Transverse colon (tissue), 4 donors: ENCODE measurements at regions not wholly inside any gene's neighbourhood (a gene's known extent, or its start where the extent isn't known, plus 50 kb on each side); places are given as distances from the start of the nearest gene placed in this dataset.
"Not testable (repeated sequence)": the region's sequence is repeated elsewhere in the genome, so short reads cannot be mapped to it uniquely, and the experiment has no call there.

Experiments used
- DNase-seq: peaks from one replicate; pipeline ENCODE4 v3.0.0-alpha.2; 2019
- H3K27ac ChIP-seq, 4 donors: fragments of 200-600 bp; sonication (generic); 2 replicates each; pipeline ENCODE4 v1.5.1; 2016 to 2018; ENCODE audit warnings: inconsistent platforms in 4 of 4
- H3K27me3 ChIP-seq: fragments of 200-600 bp; sonication (generic); 2 replicates; pipeline ENCODE4 v1.5.1; 2017; ENCODE audit warnings: inconsistent platforms
- H3K36me3 ChIP-seq, 4 donors: fragments of 200-600 bp; sonication (generic); 2 replicates each; pipeline ENCODE4 v1.5.1; 2017 to 2019; ENCODE audit warnings: inconsistent platforms in 4 of 4
- H3K4me1 ChIP-seq, 4 donors: fragments of 200-600 bp; sonication (generic); 2 replicates each; pipeline ENCODE4 v1.5.1; 2017 to 2020; ENCODE audit warnings: inconsistent platforms in 4 of 4
- H3K4me3 ChIP-seq, 4 donors: fragments of 200-600 bp; sonication (generic); 1 replicate in 1 of 4; 2 replicates in 3 of 4; pipeline versions ENCODE4 v1.5.1 to v1.6.1; 2017 to 2019; ENCODE audit warnings: inconsistent platforms in 4 of 4
- H3K9me3 ChIP-seq, 2 donors: fragments of 200-600 bp; sonication (generic); 2 replicates each; pipeline ENCODE4 v1.5.1; 2017 to 2019; ENCODE audit warnings: inconsistent platforms in 2 of 2
- CTCF ChIP-seq, 5 experiments: fragments of 200-600 bp in 3 of 5; fragments of 450-650 bp in 2 of 5; sonication (generic) in 3 of 5; IDR thresholded peaks; 1 replicate in 2 of 5; 2 replicates in 3 of 5; pipeline ENCODE4 v1.5.1; 2016 to 2017; ENCODE audit warnings: antibody characterized with exemption in 5 of 5, inconsistent platforms in 3 of 5, mild to moderate bottlenecking in 2 of 5, moderate library complexity in 1 of 5
- EP300 ChIP-seq: sonication (generic); formaldehyde crosslinking; IDR thresholded peaks from one replicate; pipeline ENCODE4 v1.6.1; 2017; ENCODE audit warnings: antibody characterized with exemption, low read depth
- POLR2A ChIP-seq: fragments of 450-650 bp; IDR thresholded peaks from one replicate; pipeline ENCODE4 v1.6.1; 2016; ENCODE audit warnings: antibody characterized with exemption, mild to moderate bottlenecking, moderate library complexity
- POLR2AphosphoS5 ChIP-seq, 3 donors: sonication (generic); formaldehyde crosslinking; IDR thresholded peaks; one replicate each; pipeline ENCODE4 v1.6.1; 2016; ENCODE audit warnings: antibody characterized with exemption in 3 of 3
- WGBS, 2 donors: methylation state at CpG; one replicate each; pipeline ENCODE4 v1.1.5; 2018; ENCODE audit warnings: low coverage in 1 of 2; 5-methylcytosine and 5-hydroxymethylcytosine counted together
- in situ Hi-C, 4 donors: fragments of 200-750 bp; cut with MboI; loops; one replicate each; pipeline versions ENCODE4 v1.15.0 to v1.15.1; 2017; ENCODE audit warnings: low sequenced_read_pairs in 3 of 4, low pct_ligation_motif_present in 1 of 4, low pct_unique_long_range_greater_than_20kb in 1 of 4
- intact Hi-C: fragments of 100-400 bp; cut with DNase I; formaldehyde crosslinking; loops from one replicate; pipeline ENCODE4 v1.15.1; 2023; ENCODE audit warnings: low total_unique reads

GRCh38 chr10:42896735-42897134, 114.1 kb downstream of the BMS1 start:
- Histone ChIP-seq H3K27ac (no peak overlapping the region), H3K4me3 (no peak overlapping the region), H3K27me3 (peaks cover 35% of the 10 kb centered on the region), H3K36me3 (no peaks in the 10 kb centered on the region), H3K9me3 (no peaks in the 10 kb centered on the region), H3K4me1 (no peaks in the 10 kb centered on the region)
- TF ChIP-seq CTCF (IDR thresholded peaks at IDR 0.05) (no peak), POLR2AphosphoS5 (IDR thresholded peaks at IDR 0.05) (no peak), POLR2A (no peak), EP300 (no peak)
- intact Hi-C loops = no loop called here
- in situ Hi-C loops = no loop called here
- no peak for DNase-seq
- WGBS, 2 donors = 0 to 69% methylated on average over 1 to 7 of the region's 7 CpGs

GRCh38 chr10:42898037-42898960, 115.7 kb downstream of the BMS1 start:
- peaks cover 35% of the 10 kb centered on the region for H3K27me3 ChIP-seq
- in situ Hi-C loops (no loop called here), intact Hi-C loops (no loop called here)
- no peak for DNase-seq
- no peak overlapping the region for H3K27ac ChIP-seq
- no peak overlapping the region for H3K4me3 ChIP-seq
- no peaks in the 10 kb centered on the region for H3K4me1 ChIP-seq
- H3K36me3 ChIP-seq = no peaks in the 10 kb centered on the region
- H3K9me3 ChIP-seq = no peaks in the 10 kb centered on the region
- TF ChIP-seq POLR2AphosphoS5 (IDR thresholded peaks at IDR 0.05) = no peak
- no peak for TF ChIP-seq EP300
- no peak for TF ChIP-seq CTCF (IDR thresholded peaks at IDR 0.05)
- no peak for TF ChIP-seq POLR2A
- WGBS, 2 donors = 48 to 60% methylated on average over 3 to 60 of the region's 83 CpGs

- TF ChIP-seq CTCF (IDR thresholded peaks at IDR 0.05) (no peak), EP300 (no peak), POLR2AphosphoS5 (IDR thresholded peaks at IDR 0.05) (no peak), POLR2A (no peak)
- WGBS, 2 donors = 91 to 96% methylated on average over 4 to 17 of the region's 17 CpGs
- DNase-seq = no peak
- no peak overlapping the region for H3K4me3 ChIP-seq
- intact Hi-C loops = no loop called here
- in situ Hi-C loops = no loop called here
- no peaks in the 10 kb centered on the region for H3K36me3 ChIP-seq
- no peaks in the 10 kb centered on the region for H3K9me3 ChIP-seq
- H3K27ac ChIP-seq = no peak overlapping the region
- no peaks in the 10 kb centered on the region for H3K4me1 ChIP-seq
- H3K27me3 ChIP-seq = peaks cover 32% of the 10 kb centered on the region
Observed at GRCh38 chr10:42899036-42899435, 116.4 kb downstream of the BMS1 start.

GRCh38 chr10:42900346-42900745, 117.8 kb downstream of the BMS1 start:
- H3K4me1 ChIP-seq, in situ Hi-C loops, H3K4me3 ChIP-seq, H3K27ac ChIP-seq, DNase-seq, intact Hi-C loops, H3K36me3 ChIP-seq, H3K9me3 ChIP-seq: not testable (repeated sequence)
- H3K27me3 ChIP-seq = peaks cover 29% of the 10 kb centered on the region
- 92% methylated on average over 7 of the region's 24 CpGs; no CpG with 5 or more reads in 1 of the 2 donors for WGBS, 2 donors
